Stimulated activated CD4-positive, alpha-beta T cell treated with anti-CD3 and anti-CD28 coated beads, Interleukin-15, amount 100 ng/mL, for 24 hours (primary cell): ENCODE measurements at regions not wholly inside any gene's neighbourhood (a gene's known extent, or its start where the extent isn't known, plus 50 kb on each side); places are given as distances from the start of the nearest gene placed in this dataset.
"Not testable (repeated sequence)": the region's sequence is repeated elsewhere in the genome, so short reads cannot be mapped to it uniquely, and the experiment has no call there.

Source experiments
- DNase-seq: peaks from one replicate; pipeline ENCODE4 v3.0.0-alpha.2; 2020

DNA sequence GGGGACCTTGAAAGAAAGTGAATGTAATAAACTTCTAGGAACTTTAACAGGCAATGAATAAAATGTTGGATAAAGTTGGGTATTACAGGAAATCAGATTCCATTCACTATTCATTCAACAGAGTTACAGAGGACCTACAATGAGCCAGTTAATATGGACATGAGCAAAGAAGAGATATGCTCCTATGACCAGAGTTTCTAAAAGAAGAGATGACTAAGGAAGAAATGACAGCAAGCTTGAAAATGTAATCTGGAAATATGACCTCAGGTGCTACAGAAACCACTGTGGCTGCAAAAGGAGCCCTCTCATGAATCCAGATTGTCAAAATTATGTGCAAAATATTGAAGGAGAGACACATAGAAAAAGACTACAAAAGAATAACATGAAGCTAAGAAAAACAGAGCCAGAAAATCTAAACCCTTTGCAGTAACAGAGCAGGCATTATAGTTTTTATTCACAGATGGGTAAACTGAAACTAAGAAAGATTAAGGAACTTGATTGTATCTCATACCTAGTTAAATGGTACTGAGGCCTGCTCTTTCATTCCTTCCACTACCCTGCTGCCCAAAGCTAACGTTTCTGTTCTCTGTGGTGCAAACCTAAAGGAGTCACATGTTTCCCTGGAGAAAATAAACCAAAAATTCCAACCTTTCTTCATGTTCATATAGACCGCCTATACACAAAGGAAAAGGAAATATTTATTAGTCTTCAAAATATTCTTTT, 378.3 kb downstream of the GBA3 start:
- no peak for DNase-seq

DNA sequence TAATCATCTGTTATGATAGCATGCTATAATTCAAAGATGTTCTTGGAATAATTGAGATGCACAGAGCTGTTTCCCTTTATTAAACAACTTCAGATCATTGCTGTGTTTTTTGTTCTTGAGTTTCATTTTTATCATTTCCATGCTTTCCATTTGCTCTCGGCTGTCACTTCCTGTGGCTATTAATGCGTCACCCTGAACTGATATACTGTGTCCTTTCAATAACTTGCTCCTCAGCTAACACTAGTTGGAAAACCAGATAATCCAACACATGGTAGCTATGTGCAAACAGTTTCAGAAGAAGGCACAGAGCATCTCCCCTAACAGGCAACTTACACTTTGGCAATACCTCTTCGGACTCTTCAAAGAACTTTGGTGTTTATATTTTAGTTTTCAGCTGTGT, 376.0 kb downstream of the GBA3 start:
- no peak for DNase-seq

DNA sequence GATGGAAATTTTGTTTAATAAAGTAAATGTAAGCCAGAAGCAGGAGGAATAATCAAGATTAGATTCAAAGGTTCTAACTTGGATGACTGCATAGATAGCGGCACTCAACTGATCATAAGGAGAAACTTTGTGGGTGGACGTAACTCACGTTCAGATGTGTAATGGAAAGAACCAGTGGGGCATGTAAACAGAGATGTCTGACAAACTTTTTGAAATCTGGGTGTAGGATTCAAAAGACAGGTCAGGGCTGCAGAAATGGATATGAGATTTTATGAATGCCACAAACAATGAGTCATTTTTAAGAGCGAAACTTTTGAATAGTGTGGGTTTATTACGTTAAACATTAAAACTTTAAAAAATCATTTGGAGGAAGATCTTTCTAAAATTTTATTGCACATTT, 375.6 kb downstream of the GBA3 start:
- no peak for DNase-seq

DNA sequence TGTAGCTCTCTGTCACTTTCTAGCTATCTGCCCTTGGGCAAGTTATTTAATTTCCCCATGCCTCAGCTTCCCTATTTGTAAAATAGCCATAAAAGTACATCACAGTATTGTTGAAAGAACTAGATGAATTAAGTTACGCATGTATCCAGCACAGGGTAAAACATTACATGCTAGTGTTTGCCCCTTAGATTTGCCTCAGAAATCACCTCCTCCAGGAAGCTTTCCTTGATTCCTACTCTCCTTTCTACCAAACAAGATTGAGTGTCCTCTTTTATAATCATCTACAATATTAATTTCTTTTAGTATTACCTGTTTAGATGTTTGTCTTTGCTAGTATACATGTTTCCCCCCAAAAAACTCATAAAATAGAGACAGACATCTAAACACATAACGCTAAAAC, 369.5 kb downstream of the GBA3 start:
- DNase-seq = no peak

DNA sequence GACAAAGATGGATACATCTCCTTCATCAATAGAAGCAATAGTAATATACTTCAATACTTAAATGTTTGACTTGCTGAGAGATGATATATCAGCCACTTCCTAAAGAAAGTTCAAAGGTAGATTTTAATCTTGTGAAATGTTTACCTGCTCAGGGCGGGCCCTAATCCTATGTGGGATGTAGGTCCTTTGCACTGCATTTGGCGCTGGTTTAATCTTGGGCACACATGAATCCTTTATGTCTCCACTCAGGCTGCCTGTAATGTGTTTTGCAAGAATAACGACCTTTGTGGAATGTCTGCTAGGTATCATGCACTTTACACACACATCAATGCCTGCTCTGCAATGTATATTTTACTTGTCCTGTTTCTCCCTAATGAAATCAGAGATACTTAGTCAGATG, 368.7 kb downstream of the GBA3 start:
- no peak for DNase-seq

DNA sequence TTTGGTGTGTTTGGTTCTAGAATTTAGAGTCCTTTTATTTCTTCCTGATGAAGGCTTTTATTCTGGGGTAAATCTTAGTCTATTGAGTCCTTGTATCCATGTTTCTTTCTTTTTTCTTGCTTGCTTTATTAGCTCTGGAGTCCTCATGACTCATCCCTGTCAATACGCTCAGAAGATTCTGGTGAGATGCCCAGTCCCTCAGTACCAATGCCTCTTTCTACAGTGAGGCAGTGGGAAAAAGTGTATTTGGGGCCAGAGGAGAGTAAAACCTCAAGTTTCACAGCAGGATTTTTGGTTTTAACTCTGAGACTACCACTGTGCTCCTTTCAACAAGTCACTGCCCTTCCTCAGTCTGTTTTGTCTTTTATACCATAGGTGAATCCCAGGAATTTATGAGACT, 368.0 kb downstream of the GBA3 start:
- no peak for DNase-seq

DNA sequence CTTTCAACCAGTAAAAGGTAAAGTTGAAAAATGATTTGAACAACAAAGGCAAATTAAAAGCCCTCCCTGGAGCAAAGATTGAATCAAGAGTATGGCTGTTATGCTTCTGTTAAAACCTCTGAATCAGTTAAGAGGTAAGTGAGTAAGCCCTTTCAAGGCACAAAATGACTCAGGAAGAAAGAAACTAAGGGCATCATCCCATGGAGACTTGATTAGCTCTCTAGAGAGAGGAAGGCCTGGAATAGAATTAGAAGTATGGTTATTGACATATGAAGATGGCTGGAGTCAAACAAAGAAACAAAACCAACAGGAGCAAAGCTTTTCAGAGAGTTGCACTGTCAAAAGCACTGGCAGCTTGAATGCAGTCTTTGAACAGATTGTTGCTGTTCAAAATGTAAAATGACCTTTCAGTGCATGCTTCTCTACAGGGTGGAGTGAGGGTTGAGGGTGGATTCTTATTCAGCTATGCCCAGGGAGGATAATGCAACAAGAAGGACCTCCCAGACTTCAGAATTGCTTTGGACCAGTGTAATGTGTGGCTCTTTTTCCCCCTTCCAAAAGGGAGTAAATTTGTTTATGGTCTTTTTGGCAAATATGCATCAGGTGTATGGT, 365.5 kb downstream of the GBA3 start:
- DNase-seq = no peak

DNA sequence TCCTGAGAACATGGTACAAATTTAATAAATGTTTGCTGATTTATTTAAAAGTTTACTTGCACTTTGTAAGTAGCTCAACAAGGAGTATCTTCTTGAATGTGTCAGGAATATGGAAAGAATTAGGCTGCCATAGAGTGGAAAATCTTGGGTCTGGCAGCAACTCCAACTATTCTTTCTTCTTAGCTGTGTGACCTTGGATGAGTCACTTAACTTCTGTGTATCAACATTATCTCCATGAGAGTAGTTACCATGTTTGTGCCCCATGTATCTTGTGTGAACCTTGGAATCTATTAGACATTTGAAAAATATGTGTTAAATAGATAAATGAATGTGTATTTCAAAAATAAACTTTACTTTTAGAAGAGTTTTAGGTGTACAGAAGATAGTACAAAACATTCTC, 348.8 kb downstream of the GBA3 start:
- no peak for DNase-seq

DNA sequence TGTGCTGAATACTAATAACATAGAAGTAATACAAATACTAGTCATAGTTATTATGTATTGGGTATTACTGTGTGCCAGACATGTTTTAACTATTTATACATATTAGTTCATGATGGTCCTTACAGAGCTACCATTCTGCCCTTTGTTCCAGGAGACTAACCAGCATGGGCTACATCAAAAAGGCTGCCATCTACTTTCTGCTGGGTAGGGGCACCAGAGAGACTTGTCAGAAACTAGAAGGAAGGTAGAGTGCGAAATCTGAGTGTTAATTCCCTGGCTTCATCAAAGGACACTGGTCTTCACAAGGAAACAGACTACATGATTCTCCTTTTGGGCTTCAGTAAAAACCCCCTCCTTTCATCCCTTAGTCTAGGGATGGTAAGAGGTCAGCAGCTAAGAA, 347.8 kb downstream of the GBA3 start:
- no peak for DNase-seq

DNA sequence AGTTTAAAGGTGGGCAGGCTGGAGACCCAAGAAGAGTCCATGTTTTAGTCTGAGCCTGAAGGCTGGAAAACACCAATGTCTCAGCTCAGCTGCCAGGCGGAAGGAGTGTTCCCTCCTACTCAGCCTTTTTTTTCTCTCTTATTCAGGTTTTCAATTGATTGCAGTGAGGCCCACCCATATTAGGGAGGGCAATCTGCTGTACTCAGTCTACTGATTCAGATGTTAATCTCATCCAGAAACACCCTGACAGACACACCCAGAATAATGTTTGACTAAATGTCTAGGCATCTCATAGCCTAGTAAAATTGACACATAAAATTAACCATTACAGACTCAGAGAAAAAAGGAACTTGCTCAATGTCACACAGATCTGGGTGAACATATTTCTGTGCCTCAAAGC, 347.1 kb downstream of the GBA3 start:
- no peak for DNase-seq

DNA sequence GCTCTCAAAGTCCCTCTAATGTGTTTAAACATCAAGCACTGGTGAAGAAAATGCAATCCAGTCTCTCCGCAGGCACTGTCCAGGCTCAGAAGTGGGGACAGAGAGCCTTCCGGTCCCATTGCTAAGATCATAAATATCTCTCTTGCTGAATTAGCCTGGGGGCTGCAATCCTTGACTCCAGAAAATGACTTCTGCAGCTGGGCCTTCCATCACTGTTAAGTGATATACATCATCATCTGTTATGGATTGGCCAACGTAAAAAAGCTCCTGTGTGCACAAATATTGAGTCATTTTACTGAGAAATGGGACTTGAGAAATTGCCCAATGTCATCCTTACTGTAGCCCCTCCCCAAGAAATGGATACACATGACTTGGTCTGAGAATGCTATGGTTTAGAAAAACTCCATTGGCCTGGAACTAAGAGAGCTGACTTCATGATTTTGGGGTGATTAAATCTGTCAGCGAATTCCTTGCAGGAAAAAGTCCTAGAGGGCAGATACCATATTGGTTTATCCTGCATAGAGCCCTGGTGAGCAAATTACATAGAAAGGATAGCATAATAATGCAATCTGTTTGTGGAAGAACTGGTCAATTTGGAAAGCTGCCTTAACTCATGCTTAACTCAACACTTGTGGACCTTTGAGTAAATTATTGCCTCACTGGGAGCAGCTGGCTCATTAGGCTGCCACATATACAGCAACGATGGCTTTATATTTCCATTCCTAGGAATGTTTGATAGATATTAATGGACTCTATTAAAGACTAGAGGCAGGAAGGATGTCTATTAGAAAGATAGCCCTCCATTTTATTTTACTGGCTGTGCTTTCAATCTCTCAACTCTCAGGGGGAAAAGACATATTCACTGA, 346.1 kb downstream of the GBA3 start:
- no peak for DNase-seq

DNA sequence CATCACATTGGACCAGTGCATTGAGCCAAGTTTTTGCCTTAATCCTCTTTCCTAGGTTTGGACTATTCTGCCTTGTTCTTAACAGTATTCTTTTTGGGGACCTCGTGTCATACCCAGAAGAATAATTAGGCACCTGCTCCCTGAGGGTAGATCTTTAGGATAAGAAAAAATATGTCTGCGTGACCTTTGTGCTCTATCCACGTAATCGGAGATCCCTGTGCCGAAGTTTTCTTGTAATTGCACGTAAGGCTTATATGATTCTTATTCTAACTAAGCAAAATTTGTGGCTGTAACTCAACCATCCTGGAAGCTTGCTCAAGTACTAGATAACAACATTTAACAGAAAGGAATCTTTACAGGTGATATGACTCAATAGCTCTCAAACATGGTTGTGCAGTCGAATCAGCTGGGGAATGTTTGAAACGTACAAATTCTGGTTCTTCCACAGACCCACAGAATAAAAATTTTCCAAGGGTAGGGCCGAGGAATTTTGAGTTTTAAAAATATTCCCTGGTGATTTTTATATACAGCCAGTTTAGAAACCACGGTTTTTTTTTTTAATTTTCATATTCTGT, 344.3 kb downstream of the GBA3 start:
- DNase-seq = no peak

DNA sequence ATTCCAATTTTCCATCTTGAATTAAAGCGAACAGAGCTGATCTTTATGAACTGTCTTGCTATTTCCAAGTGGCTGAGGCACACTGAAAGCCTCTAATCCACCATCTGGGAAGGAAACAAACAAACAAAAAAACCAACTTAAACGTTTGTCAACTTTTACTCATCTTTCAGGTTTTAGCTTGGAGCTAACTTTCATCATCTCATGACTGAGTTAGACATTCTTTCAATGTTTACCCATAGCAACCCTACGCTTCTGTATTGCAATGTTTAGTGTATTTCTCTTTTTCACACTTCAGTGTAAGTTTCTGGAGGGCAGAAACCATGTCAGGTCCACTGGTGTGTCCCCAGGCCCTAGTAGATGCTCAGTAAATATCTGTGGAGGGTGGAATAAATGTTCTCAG, 343.8 kb downstream of the GBA3 start:
- no peak for DNase-seq

DNA sequence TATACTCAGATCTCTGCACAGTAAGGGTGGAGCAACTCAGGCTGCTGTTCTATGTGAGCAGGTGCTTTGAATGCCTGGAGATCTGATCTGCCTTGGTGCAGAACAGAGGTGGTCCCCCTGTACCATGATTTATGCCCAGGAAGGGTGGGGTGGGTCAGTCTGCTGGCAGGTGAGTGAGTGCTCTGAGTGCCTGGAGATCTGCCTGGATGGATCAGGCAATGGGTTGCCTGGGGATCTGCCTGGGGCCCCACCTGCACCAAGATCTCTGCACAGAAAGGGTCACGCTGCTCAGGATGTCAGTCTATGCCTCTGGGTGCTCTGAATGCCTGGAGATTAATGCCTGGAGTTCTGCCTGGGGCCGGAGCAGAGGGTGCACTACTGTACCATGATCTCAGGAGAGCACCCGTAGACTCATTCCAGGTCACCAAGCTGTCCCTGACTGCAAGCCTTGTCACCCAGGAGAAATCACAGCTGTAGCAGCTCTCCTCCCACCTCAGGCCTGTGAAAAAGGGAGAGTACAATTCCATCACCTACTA, 342.9 kb downstream of the GBA3 start:
- DNase-seq = no peak

DNA sequence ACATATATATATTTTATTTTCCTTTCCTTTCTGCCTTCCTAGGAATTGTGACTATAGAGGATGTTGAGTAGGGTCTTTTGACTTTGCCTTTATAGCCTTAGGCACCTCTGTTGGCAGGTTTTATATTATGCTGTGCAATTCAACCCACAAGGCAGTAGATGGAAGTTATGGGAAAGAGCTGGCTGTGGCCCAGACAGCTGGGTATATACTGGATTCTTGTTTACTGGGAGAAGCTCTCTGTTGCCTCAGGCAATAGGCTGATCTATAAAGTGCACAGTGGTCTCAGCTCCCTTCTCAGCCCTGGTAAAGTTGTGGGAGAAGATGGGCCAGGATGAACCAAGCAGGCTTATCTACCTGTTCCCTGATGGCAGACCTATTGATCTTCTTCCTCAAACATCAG, 342.0 kb downstream of the GBA3 start:
- no peak for DNase-seq

DNA sequence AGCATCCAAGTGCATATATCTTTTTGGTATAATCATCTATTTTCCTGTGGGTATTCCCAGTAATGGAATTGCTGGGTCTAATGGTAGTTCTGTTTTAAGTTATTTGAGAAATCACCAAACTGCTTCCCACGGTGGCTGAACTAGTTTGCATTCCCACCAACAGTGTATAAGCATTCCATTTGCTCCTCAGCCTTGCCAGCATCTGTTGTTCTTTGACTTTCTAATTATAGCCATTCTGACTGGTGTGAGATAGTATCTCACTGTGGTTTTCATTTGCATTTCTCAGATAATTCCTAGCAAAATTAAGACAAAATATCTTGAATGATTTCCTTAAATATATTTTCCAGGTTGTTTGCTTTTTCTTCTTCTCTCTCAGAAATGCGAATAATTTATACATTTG, 341.1 kb downstream of the GBA3 start:
- DNase-seq = no peak

DNA sequence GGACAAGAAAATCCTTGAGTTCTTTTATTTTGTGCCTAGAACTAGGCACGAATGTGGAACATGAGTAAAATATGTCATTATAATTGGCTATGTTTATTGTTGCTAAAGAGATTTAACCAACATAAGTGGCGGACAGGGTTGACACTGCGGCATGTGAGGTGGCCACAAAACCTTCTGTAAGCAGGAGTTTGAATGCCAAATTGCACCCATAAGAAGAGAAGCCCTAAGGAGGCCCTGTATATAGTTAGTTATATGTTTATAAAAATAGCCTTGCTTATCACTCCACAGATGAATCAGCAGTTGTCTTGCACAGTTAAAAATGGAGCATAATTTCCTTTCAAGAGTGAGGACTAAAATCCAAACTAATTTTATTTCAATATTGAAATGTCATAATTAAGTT, 336.1 kb downstream of the GBA3 start:
- no peak for DNase-seq

DNA sequence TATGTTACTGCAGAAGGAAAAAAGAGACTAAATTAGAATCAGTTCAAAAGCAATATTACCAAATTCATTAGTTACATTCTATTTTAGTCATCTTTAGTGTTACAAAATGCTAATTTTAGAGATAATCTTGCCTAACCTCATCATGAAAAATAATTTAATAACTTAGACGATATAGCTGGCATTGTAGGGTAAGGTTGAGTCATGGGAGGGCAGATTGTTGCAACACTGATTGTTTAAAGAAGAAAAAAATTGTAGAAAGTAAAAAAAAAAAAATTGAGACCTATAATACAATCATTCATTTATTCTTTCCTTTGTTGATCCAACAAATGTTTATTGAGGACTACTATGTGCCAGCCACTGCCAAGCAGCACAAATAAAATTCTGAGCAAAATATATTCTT, 330.9 kb downstream of the GBA3 start:
- DNase-seq = no peak

DNA sequence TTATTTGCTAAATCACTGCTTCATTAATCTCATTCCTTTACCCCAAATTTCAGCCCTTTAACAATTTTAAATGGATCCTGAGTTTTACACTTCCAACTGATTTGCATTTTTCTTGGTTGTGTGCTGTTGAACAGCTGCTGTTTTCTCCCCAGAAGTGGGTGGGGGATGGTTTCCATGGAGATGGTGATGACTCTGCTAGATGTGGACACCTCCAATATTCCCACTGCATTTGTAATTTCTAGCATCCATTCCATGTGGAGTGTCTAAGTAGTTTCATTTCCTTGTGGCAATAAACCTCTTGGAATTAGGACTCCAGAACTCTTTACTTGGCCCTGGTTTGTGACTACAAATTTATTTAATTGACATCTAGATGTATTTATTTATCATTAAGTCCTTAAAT, 330.4 kb downstream of the GBA3 start:
- no peak for DNase-seq

DNA sequence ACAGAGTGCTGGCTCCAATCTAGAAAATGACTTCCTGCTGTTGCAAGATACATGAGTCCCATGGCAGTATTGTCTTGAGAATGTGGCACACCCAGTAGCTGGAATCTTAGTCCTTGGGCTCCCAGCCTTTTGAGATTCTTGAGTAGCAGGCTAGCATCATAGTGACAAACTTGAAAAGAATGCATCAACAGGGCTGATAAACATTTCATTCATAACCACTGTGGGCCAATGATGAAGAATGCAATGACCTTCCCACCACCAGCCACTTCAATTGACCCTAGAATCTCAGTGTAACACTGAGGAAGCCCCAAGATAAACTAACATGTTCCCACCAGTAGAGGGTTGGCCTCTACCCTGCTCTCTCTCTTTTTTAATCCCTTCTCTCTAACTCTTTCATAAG, 329.3 kb downstream of the GBA3 start:
- no peak for DNase-seq

DNA sequence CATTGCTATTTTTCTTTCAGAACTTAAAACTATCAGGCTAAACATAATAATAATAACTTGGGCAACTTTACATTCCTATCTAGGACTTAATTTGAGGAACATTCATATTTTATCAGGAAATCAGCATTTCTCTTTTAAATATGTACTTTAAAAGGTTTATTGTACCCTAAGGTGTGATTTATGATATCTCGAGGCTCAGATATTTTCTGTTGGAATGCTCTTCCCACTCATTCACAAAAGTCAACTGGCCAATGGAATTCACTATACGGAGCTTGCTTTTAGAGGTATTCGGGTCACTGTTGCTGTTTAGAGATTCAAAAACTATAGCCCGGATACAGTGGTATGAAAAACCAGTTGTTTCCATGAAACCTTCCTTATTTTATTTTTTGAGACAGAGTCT, 328.3 kb downstream of the GBA3 start:
- no peak for DNase-seq

DNA sequence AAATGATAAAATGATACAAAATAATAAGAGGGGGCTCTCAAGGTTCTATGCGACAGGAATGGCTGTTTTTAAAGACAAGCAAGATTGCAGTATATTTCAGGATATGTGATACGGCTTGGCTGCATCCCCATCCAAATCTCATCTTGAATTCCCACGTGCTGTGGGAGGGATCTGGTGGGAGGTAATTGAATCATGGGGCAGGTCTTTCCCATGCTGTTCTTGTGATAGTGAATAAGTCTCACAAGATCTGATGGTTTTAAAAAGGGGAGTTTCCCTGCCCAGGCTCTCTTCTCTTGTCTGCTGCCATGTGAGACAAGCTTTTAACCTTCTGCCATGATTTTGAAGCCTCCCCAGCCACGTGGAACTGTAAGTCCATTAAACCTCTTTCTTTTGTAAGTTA, 327.7 kb downstream of the GBA3 start:
- not testable (repeated sequence) for DNase-seq

DNA sequence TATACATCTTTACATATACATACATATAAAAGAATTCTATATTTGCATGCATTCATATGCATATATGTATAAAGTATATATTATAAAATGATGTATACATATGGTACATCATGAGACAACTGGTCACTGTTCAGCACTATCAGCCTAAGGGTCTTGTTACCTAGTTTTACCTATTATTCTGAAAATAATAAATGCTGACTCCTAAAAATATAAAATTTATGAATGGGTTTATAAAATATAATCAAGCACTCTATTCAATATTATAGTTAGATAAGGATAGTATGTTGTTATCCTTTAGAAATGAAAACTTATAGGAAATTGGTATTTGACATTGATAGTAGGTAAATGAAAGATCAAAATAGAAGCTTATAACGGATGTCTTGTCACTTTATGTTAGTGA, 324.2 kb downstream of the GBA3 start:
- DNase-seq = no peak

DNA sequence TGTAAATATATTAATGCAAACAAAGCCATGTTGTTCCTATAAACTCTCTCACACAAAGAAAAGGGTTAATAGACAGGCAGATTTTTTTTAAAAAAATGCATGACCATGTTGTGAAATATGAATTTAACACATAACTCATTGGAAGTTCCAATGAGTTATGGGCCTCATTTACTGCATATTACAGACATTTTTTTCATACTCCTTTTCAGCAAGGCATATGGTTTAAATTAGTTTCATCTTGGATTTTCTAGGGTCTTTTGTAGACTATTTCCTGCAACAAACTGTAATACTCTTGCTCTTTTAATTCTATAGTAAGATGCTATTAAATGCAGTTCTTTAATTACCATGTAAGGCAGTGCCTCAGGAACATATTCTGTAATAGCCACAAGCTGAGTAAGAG, 323.1 kb downstream of the GBA3 start:
- DNase-seq = no peak
